IgD-negative memory B cell (primary cell): ENCODE measurements at regions not wholly inside any gene's neighbourhood (a gene's known extent, or its start where the extent isn't known, plus 50 kb on each side); places are given as distances from the start of the nearest gene placed in this dataset.

Experiments used
- H3K27ac Mint-ChIP-seq, 3 donors: one replicate each; pipeline ENCODE4 v1.8.0; 2020 to 2022; ENCODE audit warnings: mild to moderate bottlenecking in 3 of 3, mixed read lengths in 3 of 3, moderate library complexity in 1 of 3
- H3K27me3 Mint-ChIP-seq: one replicate; pipeline ENCODE4 v1.8.0; 2021; ENCODE audit warnings: mixed read lengths
- H3K36me3 Mint-ChIP-seq: one replicate; pipeline ENCODE4 v1.8.0; 2020; ENCODE audit warnings: mild to moderate bottlenecking, mixed read lengths
- H3K4me1 Mint-ChIP-seq, 3 donors: one replicate each; pipeline ENCODE4 v1.8.0; 2020 to 2022; ENCODE audit warnings: mixed read lengths in 3 of 3, mild to moderate bottlenecking in 1 of 3
- H3K4me3 Mint-ChIP-seq, 4 donors: one replicate each; pipeline ENCODE4 v1.8.0; 2020 to 2022; ENCODE audit warnings: mild to moderate bottlenecking in 4 of 4, mixed read lengths in 4 of 4, moderate library complexity in 3 of 4
- H3K9me3 Mint-ChIP-seq, 3 donors: one replicate each; pipeline ENCODE4 v1.8.0; 2020 to 2021; ENCODE audit warnings: mixed read lengths in 3 of 3, mild to moderate bottlenecking in 1 of 3

DNA sequence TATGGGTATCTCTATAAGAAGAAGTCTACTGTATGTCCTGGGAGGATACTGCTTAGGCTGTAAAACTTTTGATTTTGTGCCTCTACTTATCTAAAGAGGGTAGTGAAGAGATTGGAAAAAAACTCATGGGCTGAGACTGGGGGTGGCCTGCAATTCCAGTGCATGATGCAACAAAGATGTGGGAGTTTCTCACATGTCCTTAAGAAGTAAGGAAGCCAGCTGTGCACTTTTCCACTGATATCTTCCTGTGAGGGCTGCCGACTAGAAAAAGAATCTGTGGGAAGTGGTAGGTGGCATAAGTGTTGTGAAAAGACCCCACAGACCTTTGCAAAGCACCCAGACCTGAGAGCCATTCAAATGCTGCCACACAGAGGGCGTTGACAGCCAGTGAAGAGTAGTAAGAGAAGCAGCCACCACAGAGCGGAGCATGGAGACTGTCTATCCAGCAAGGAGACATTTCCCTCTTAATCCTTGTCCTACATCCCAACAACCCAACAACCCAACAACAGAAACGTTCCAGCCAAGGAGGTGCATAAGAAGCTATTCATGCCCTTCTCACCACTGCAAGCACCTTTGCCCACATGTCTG lies 65.1 kb downstream of the PFDN4 start:
- no peak overlapping the region for H3K4me3 Mint-ChIP-seq
- peaks cover 5% of the 10 kb centered on the region for H3K27me3 Mint-ChIP-seq
- no peaks in the 10 kb centered on the region for H3K4me1 Mint-ChIP-seq
- H3K36me3 Mint-ChIP-seq, result no peaks in the 10 kb centered on the region
- H3K9me3 Mint-ChIP-seq, result peaks cover 0 to 2% (median 0%) of the 10 kb centered on the region in 3 donors
- H3K27ac Mint-ChIP-seq, result no peak overlapping the region

DNA sequence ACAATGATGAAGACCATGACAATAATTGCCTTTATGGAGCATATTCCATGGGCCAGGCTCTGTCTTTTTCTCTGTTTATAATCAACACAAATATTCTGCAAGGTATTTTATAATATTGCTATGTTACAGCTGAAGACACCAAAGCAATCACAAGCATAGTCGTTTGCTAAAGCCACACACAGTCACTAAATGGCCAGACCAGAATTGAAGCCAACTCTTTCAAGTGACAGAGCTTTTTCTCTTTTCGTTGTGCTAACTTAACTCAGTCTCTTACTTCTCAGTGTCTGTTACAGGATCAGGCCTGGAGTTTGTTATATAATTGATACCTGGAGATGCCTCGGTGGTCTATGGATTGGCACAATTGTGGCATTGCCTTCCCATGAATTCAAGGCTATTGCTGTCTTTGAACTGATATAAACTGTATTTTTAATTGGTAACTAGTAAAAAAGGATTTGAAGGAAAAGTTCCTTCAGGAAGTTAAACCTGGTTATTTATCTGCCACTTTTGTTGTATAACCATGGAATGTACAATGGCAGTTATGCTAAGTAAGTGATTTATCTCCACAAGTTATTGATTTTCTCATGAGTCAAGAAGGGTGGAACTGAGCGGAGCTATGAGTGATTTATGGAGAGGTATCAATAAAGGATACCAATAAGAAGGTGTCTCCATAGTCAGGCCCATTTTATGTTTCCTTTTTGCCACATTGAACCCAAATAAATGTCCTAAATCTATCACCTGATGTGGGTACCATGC lies 67.6 kb downstream of the PFDN4 start:
- Mint-ChIP-seq H3K36me3 (no peaks in the 10 kb centered on the region), H3K27ac (no peak overlapping the region), H3K9me3 (peaks cover 0 to 3% (median 2%) of the 10 kb centered on the region in 3 donors), H3K27me3 (peaks cover 5% of the 10 kb centered on the region), H3K4me3 (no peak overlapping the region), H3K4me1 (no peaks in the 10 kb centered on the region)

DNA sequence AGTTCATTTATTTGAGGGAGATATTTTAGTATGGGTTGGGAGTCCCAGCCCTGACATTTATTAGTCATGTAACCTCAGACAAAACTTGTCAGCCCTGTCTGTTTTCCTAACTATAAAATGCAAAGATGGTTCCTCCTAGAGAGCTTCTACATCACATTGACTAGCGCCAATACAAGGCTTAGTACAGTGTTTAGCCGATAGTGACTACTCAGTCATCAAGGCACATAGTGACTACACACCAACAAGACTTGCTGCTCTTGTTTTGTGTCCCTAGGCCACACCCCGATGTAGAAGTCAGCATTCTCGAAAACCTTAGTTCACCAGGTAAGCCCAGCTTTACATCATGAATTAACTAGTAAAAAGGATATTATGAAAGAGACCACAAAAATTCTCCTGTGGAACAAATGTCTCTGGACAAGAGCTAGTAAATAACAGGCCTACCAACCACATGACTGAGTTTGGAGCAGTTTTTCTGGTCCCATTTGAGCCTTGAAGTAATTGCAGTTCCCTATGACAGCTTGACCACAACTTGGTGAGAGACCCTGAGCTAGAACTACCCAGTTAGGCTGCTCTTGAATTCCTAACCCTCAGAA lies 68.8 kb downstream of the PFDN4 start:
- H3K4me1 Mint-ChIP-seq, result no peaks in the 10 kb centered on the region
- H3K27me3 Mint-ChIP-seq, result peaks cover 8% of the 10 kb centered on the region
- H3K36me3 Mint-ChIP-seq, result no peaks in the 10 kb centered on the region
- H3K9me3 Mint-ChIP-seq, result peaks cover 0 to 3% (median 2%) of the 10 kb centered on the region in 3 donors
- no peak overlapping the region for H3K27ac Mint-ChIP-seq
- H3K4me3 Mint-ChIP-seq, result no peak overlapping the region

DNA sequence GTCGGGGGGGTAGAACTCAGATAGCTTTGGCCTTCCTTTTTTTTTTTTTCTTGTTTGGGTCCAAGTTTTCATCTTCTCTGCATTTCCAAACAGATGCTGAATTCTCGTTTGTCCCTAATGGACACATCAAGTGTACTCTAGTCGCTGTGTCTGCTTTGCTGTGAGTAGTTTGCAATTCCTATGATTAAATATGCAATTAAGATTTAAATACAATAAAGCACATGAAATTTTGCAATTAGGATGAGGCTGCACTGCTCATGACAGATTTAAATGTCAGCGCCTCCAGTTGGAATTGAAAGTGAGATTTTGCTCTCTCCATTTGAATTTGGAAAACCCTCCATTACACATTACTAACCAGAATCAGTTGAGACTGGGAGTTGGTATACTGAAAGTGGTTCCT lies 70.4 kb downstream of the PFDN4 start:
- no peaks in the 10 kb centered on the region for H3K36me3 Mint-ChIP-seq
- no peaks in the 10 kb centered on the region for H3K4me1 Mint-ChIP-seq
- H3K27ac Mint-ChIP-seq, result no peak overlapping the region
- peaks cover 4% of the 10 kb centered on the region for H3K27me3 Mint-ChIP-seq
- peaks cover 0 to 3% (median 2%) of the 10 kb centered on the region in 3 donors for H3K9me3 Mint-ChIP-seq
- no peak overlapping the region for H3K4me3 Mint-ChIP-seq

DNA sequence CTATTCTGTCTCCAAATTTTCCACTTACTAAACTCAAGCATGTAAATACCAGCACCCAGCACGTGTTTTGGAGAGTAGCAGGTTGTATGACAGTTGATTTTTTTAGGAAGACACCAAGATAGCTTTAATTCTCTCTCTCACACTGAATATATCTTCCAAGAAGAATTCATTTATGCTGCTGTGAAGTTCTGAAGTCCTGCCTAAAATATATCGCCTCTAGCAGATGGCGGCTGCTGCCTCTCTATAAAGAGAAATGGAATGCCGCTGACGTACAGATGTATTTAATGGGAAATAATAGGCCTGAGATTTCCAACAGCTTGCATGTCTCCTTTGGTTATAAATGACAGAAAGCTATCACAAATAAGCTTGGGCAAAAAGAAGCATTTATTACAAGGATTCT lies 74.7 kb downstream of the PFDN4 start:
- Mint-ChIP-seq H3K4me1 (no peaks in the 10 kb centered on the region), H3K4me3 (no peak overlapping the region), H3K36me3 (no peaks in the 10 kb centered on the region), H3K9me3 (peaks cover 0 to 3% (median 0%) of the 10 kb centered on the region in 3 donors), H3K27ac (no peak overlapping the region), H3K27me3 (peaks cover 4% of the 10 kb centered on the region)

DNA sequence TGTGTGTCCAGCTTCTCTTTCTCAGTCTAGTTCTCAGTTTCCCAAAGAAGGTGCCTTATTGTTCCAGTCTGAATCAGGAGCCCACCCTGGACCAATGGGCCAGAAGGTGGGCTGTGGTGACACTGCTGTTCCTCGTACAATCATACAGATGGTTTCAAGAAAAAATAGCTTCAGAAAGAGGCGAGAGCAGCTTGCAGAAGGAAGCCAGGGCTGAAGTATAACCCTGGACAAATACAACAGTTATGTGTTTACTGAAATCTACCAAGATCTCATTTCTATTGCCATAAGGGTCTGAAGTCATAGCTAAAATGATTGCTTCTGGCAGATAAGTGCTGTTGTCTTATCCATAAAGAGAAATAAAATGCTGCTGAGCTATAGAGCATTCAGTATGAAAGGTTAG lies 75.4 kb downstream of the PFDN4 start:
- H3K4me1 Mint-ChIP-seq, result peaks cover 0 to under 1% (median 0%) of the 10 kb centered on the region in 3 donors
- peaks cover 0 to 5% (median 0%) of the 10 kb centered on the region in 3 donors for H3K9me3 Mint-ChIP-seq
- H3K36me3 Mint-ChIP-seq, result no peaks in the 10 kb centered on the region
- H3K4me3 Mint-ChIP-seq, result no peak overlapping the region
- H3K27ac Mint-ChIP-seq, result no peak overlapping the region
- H3K27me3 Mint-ChIP-seq, result peaks cover 4% of the 10 kb centered on the region

DNA sequence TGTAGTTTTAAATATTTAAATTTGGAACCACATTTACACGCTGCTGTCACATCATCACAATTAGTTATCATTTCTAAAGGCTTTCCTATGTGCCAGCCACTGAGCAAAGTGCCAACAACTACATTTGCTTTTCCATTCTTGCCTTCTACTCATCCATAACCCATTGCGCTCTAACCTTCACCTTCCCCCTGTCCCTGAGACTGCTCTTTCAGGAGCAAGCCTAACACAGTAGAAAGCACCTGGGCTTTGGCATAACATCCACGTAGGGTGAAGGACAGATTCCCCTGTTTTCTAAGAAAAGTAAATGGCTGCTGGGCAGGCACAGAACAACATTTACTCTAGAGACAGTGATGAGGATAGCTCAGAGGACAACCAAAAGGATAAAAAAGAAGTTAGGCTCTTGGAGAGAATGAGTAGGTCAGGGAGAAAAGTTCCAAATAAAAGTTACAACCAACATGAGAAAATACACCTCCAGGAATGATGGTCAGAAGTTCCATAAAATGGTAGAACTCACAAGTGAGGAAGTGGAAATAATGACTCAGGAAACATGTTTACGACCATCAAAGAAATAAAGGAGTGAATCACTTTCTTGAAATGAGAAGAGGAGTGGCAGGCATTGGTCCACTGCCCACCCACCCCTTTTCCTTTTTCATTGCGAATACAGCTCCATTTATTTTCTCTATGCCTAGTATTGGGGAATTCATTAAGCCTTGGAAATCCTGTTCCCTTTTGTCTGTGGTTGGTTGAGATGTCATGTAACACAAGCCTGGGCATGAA lies 77.2 kb downstream of the PFDN4 start:
- H3K27me3 Mint-ChIP-seq, result peaks cover 5% of the 10 kb centered on the region
- no peaks in the 10 kb centered on the region for H3K36me3 Mint-ChIP-seq
- peaks cover 0 to 5% (median 0%) of the 10 kb centered on the region in 3 donors for H3K9me3 Mint-ChIP-seq
- H3K4me1 Mint-ChIP-seq, result peaks cover 0 to 2% (median 0%) of the 10 kb centered on the region in 3 donors
- no peak overlapping the region for H3K27ac Mint-ChIP-seq
- H3K4me3 Mint-ChIP-seq, result no peak overlapping the region

DNA sequence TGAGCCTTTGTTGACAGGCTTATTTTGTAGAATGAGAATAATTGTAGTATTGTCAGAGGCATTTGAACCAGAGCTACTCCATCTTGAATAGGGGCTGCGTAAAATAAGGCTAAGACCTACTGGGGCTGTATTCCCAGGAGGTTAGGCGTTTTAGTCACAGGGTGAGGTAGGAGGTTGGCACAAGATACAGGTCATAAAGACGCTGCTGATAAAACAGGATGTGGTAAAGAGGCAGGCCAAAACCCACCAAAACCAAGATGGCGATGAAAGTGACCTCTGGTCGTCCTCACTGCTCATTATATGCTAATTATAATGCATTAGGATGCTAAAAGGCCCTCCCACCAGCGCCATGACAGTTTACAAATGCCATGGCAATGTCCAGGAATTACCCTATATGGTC lies 82.7 kb downstream of the PFDN4 start:
- Mint-ChIP-seq H3K9me3 (peaks cover 0 to 2% (median 0%) of the 10 kb centered on the region in 3 donors), H3K4me3 (no peak overlapping the region)

DNA sequence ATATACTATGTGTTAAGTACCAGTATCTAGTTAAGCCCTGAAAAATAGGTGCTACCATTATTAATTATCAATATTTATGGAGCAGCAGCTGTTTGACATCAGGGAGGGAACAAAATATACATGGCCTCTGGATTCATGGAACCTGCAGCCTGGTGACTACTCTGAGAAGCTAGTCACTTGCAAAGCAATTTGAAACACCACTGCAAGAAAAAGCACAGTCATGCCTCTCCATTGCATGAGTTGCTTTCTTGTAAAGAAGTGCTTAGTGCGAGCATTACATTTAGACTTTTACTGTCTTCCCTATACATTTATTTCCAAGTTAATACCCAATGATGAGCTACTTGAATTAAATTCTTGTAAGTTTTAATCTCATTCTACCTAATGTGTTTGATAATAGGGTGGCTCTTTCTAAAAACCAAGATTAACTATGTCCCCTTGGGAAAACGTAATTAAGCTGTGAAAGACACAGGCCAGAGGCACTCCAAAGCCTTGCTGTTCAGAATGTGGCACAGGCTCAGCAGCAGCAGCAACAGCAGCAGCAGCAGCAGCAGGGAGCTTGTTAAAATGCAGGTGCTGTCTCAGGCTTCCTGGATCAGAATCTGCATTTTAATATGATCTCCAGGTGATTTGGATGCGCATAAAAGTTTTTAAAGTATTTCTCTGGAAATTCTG lies 83.6 kb downstream of the PFDN4 start:
- Mint-ChIP-seq H3K9me3 (peaks cover 0 to 2% (median 0%) of the 10 kb centered on the region in 3 donors), H3K36me3 (no peaks in the 10 kb centered on the region), H3K27ac (no peak overlapping the region), H3K4me3 (no peak overlapping the region), H3K27me3 (peaks cover 2% of the 10 kb centered on the region), H3K4me1 (peaks cover 0 to 2% (median 0%) of the 10 kb centered on the region in 3 donors)

More for the DNA sequence above, 82.7 kb downstream of the PFDN4 start:
- Mint-ChIP-seq H3K4me1 (peaks cover 0 to 2% (median 0%) of the 10 kb centered on the region in 3 donors), H3K27ac (no peak overlapping the region), H3K27me3 (peaks cover 1% of the 10 kb centered on the region), H3K36me3 (no peaks in the 10 kb centered on the region)

DNA sequence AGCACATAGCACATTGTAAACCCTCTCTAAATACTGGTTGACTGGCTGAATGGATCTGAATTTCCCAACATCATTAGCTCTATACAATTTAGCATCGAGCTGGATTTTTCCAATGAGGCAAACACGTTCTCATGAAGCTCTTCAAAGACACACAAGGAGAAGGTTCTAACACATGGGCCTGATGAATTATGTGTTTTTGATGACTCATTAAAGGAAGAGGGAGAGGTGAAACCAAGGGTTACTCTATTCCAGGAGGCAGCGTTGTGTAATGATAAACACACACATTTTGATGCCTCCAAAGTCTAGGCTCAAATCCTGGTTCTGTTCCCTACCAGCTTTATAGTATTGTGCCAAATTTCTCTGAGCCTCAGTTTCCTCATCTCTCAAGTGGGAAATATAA lies 84.3 kb downstream of the PFDN4 start:
- no peaks in the 10 kb centered on the region for H3K36me3 Mint-ChIP-seq
- H3K27ac Mint-ChIP-seq, result no peak overlapping the region
- peaks cover 0 to 2% (median 0%) of the 10 kb centered on the region in 3 donors for H3K4me1 Mint-ChIP-seq
- H3K9me3 Mint-ChIP-seq, result peaks cover 0 to 2% (median 0%) of the 10 kb centered on the region in 3 donors
- H3K4me3 Mint-ChIP-seq, result no peak overlapping the region
- peaks cover 2% of the 10 kb centered on the region for H3K27me3 Mint-ChIP-seq

DNA sequence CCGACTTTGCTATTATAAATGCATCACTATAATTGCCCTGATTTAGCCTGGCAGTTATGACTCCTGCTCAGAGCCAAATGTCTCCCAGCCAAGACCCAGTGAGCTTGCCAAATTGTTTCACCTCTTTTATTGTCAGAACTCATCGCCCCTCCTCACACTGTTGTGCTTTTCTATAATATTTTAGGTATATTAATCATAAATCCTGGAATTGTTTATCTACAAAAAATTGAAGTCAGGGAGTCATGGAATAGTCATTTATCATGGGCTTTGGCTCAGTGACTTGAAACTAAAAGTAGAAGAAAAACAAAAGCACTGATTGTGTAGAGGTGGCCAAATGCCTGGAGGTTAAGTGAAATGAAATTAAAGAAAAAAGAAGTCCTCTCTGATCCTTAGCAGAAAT lies 85.6 kb downstream of the PFDN4 start:
- Mint-ChIP-seq H3K36me3 (no peaks in the 10 kb centered on the region), H3K27ac (no peak overlapping the region), H3K9me3 (no peaks in the 10 kb centered on the region), H3K4me3 (no peak overlapping the region), H3K4me1 (no peaks in the 10 kb centered on the region), H3K27me3 (peaks cover 1% of the 10 kb centered on the region)

DNA sequence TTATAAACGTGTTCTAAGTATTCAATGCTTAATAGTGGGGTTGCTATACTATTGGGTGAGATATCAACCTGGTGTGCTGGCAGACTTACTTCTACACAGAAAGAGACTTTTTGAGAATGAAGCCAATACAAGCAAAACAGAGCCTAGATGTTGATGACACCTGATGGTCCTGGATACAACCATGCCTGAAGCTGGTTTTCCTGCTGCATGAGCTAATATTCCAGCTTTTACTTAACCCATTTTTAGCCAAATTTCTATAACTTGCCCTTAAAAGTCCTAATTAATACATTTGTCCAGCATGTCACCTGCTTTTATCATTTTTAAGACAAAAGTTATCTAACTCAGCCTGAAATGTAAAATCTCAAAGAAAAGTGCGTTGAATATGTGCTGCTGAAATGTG lies 86.2 kb downstream of the PFDN4 start:
- Mint-ChIP-seq H3K27ac (no peak overlapping the region), H3K4me1 (no peaks in the 10 kb centered on the region), H3K36me3 (no peaks in the 10 kb centered on the region), H3K4me3 (no peak overlapping the region), H3K27me3 (peaks cover 1% of the 10 kb centered on the region), H3K9me3 (no peaks in the 10 kb centered on the region)

DNA sequence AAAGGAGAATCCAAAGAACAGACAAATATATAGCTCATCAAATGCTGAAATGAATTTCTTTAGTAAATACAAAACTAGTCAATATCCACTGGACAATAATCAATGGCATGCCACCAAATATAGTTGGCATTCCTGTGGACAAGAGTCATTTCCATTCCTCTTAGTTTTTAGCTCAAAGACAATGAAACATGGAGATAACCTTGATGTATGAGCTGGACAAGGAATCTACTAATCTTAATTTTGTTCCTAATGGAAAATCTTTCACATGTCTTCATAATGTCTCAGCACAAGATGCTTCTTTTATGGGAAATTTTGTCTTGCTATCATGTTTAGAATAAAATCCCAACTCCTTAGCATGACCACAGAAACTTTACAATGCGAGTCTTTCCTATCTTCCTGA lies 87.8 kb downstream of the PFDN4 start:
- Mint-ChIP-seq H3K27ac (no peak overlapping the region), H3K36me3 (no peaks in the 10 kb centered on the region), H3K4me3 (no peak overlapping the region), H3K27me3 (peaks cover 8% of the 10 kb centered on the region), H3K4me1 (no peaks in the 10 kb centered on the region), H3K9me3 (no peaks in the 10 kb centered on the region)

DNA sequence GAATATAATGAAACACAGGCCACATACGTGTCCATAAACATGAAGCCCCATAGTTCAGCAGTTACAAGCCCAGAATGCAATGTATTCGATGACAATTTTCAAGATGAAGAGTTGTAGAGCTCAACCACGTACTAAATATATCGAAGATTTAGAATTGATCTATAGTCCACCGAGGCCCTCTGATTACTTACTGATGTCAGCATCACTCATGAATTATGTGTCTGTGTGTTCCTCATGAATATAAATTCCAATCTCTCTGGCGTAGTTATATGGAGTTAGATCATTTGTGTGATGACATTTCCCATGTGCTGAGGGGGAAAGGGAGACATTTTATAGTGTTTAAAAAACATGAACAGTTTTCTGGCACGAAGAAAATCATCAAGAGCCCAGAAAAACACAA lies 97.5 kb downstream of the PFDN4 start:
- Mint-ChIP-seq H3K27ac (no peak overlapping the region), H3K27me3 (peaks cover 7% of the 10 kb centered on the region), H3K9me3 (no peaks in the 10 kb centered on the region), H3K4me3 (no peak overlapping the region), H3K36me3 (no peaks in the 10 kb centered on the region), H3K4me1 (no peaks in the 10 kb centered on the region)
